GM10266 (cell line): ENCODE measurements at regions not wholly inside any gene's neighbourhood (a gene's known extent, or its start where the extent isn't known, plus 50 kb on each side); places are given as distances from the start of the nearest gene placed in this dataset.

Experiments
- DNase-seq: peaks from one replicate; pipeline ENCODE4 v3.0.0; 2012; ENCODE audit errors: extremely low spot score
- CTCF ChIP-seq: IDR thresholded peaks from 2 replicates; pipeline ENCODE4 v1.5.1; 2012; ENCODE audit warnings: mild to moderate bottlenecking, low read depth; ENCODE audit not compliant: control insufficient read depth, insufficient read depth; ENCODE audit errors: missing control alignments

GRCh38 chr1:90273241-90273774 is 278.4 kb downstream of the ZNF326 start:
- no peak for DNase-seq
- no peak for TF ChIP-seq CTCF

- no peak for DNase-seq
Measured at GRCh38 chr1:90262791-90263190, 267.9 kb downstream of the ZNF326 start.

GRCh38 chr1:90262286-90262685 is 267.4 kb downstream of the ZNF326 start:
- no peak for TF ChIP-seq CTCF

More at GRCh38 chr1:90262791-90263190, 267.9 kb downstream of the ZNF326 start:
- no peak for TF ChIP-seq CTCF

GRCh38 chr1:90246069-90246468 is 251.2 kb downstream of the ZNF326 start:
- no peak for DNase-seq
- TF ChIP-seq CTCF: no peak

More at GRCh38 chr1:90262286-90262685, 267.4 kb downstream of the ZNF326 start:
- no peak for DNase-seq

- no peak for TF ChIP-seq CTCF
- DNase-seq: no peak
Measured at GRCh38 chr1:90236493-90236892, 241.6 kb downstream of the ZNF326 start.

- TF ChIP-seq CTCF: no peak
- DNase-seq: no peak
Measured at GRCh38 chr1:90223401-90223800, 228.5 kb downstream of the ZNF326 start.

- TF ChIP-seq CTCF: no peak
- no peak for DNase-seq
Measured at GRCh38 chr1:90220941-90221693, 226.2 kb downstream of the ZNF326 start.
